Left ventricle myocardium superior (tissue), 1 donor: ENCODE measurements at regions not wholly inside any gene's neighbourhood (a gene's known extent, or its start where the extent isn't known, plus 50 kb on each side); places are given as distances from the start of the nearest gene placed in this dataset.
"Not testable (repeated sequence)": the region's sequence is repeated elsewhere in the genome, so short reads cannot be mapped to it uniquely, and the experiment has no call there.

Experiments used
- ATAC-seq: fragments of 200-7000 bp; cut with Tn5 transposase; one replicate; pipeline ENCODE4 v1.9.1; 2020; ENCODE audit warnings: mild to moderate bottlenecking, moderate library complexity
- DNase-seq: peaks from one replicate; pipeline ENCODE4 v3.0.0-alpha.2; 2020
- intact Hi-C: fragments of 100-400 bp; cut with micrococcal nuclease; formaldehyde crosslinking; loops from one replicate; pipeline ENCODE4 v1.11.0; 2022
- donor health status: DM: no; HTN: yes; CAD: no; lungs with severe emphysema.

GRCh38 chr4:60817609-60818008 lies 382.5 kb upstream of the ADGRL3 start:
- intact Hi-C loops: no loop called here
- ATAC-seq (no peak), DNase-seq (no peak)

- ATAC-seq: no peak
- DNase-seq: no peak
- intact Hi-C loops: no loop called here
Observed at GRCh38 chr4:60822986-60823385, 377.1 kb upstream of the ADGRL3 start.

GRCh38 chr4:60840020-60840419 lies 360.1 kb upstream of the ADGRL3 start:
- DNase-seq: no peak
- ATAC-seq: no peak
- intact Hi-C loops: no loop called here

- DNase-seq (no peak), ATAC-seq (no peak)
- intact Hi-C loops: no loop called here
Observed at GRCh38 chr4:60846678-60847077, 353.4 kb upstream of the ADGRL3 start.

- no peak for ATAC-seq
- DNase-seq: no peak
- intact Hi-C loops: no loop called here
Observed at GRCh38 chr4:60847614-60848013, 352.5 kb upstream of the ADGRL3 start.

- intact Hi-C loops: no loop called here
- no peak for ATAC-seq
- no peak for DNase-seq
Observed at GRCh38 chr4:60857130-60857753, 342.9 kb upstream of the ADGRL3 start.

- ATAC-seq (no peak), DNase-seq (no peak)
- intact Hi-C loops: no loop called here
Observed at GRCh38 chr4:60863442-60863841, 336.7 kb upstream of the ADGRL3 start.

GRCh38 chr4:60865273-60865672 lies 334.9 kb upstream of the ADGRL3 start:
- intact Hi-C loops: no loop called here
- no peak for ATAC-seq
- no peak for DNase-seq

GRCh38 chr4:60868232-60868960 lies 331.7 kb upstream of the ADGRL3 start:
- DNase-seq (no peak), ATAC-seq (no peak)
- intact Hi-C loops: no loop called here

- intact Hi-C loops: no loop called here
- ATAC-seq (no peak), DNase-seq (no peak)
Observed at GRCh38 chr4:60879135-60879701, 320.9 kb upstream of the ADGRL3 start.

GRCh38 chr4:60884587-60884986 lies 315.5 kb upstream of the ADGRL3 start:
- no peak for DNase-seq
- intact Hi-C loops: no loop called here
- ATAC-seq: peak; percentile 17

- DNase-seq: no peak
- intact Hi-C loops: no loop called here
- no peak for ATAC-seq
Observed at GRCh38 chr4:60885011-60885410, 315.1 kb upstream of the ADGRL3 start.

GRCh38 chr4:60890743-60891142 lies 309.4 kb upstream of the ADGRL3 start:
- no peak for DNase-seq
- no peak for ATAC-seq
- intact Hi-C loops: no loop called here

GRCh38 chr4:60891947-60892346 lies 308.2 kb upstream of the ADGRL3 start:
- intact Hi-C loops: no loop called here
- ATAC-seq: no peak
- no peak for DNase-seq

GRCh38 chr4:60897415-60897814 lies 302.7 kb upstream of the ADGRL3 start:
- ATAC-seq: no peak
- no peak for DNase-seq
- intact Hi-C loops: no loop called here

- DNase-seq (no peak), ATAC-seq (no peak)
- intact Hi-C loops: no loop called here
Observed at GRCh38 chr4:60905162-60905561, 295.0 kb upstream of the ADGRL3 start.

- ATAC-seq (no peak), DNase-seq (no peak)
- intact Hi-C loops: no loop called here
Observed at GRCh38 chr4:60911127-60911526, 289.0 kb upstream of the ADGRL3 start.

GRCh38 chr4:60913002-60913401 lies 287.1 kb upstream of the ADGRL3 start:
- intact Hi-C loops: no loop called here
- DNase-seq: no peak
- ATAC-seq: no peak

- DNase-seq (no peak), ATAC-seq (no peak)
- intact Hi-C loops: no loop called here
Observed at GRCh38 chr4:60913671-60914070, 286.5 kb upstream of the ADGRL3 start.

GRCh38 chr4:60921735-60922134 lies 278.4 kb upstream of the ADGRL3 start:
- ATAC-seq, intact Hi-C loops, DNase-seq: not testable (repeated sequence)

- intact Hi-C loops: no loop called here
- DNase-seq: no peak
- ATAC-seq: no peak
Observed at GRCh38 chr4:60923075-60923474, 277.1 kb upstream of the ADGRL3 start.
